Activated CD4-positive, CD25-positive, alpha-beta regulatory T cell treated with anti-CD3 and anti-CD28 coated beads, Interleukin-2, amount 50 U/mL, for 72 hours (primary cell): ENCODE measurements at regions not wholly inside any gene's neighbourhood (a gene's known extent, or its start where the extent isn't known, plus 50 kb on each side); places are given as distances from the start of the nearest gene placed in this dataset.
"Not testable (repeated sequence)": the region's sequence is repeated elsewhere in the genome, so short reads cannot be mapped to it uniquely, and the experiment has no call there.

Experiments
- DNase-seq: peaks from one replicate; pipeline ENCODE4 v3.0.0; 2021

GRCh38 chr18:52220062-52220591 is 119.9 kb upstream of the DCC start:
- no peak for DNase-seq

DNA sequence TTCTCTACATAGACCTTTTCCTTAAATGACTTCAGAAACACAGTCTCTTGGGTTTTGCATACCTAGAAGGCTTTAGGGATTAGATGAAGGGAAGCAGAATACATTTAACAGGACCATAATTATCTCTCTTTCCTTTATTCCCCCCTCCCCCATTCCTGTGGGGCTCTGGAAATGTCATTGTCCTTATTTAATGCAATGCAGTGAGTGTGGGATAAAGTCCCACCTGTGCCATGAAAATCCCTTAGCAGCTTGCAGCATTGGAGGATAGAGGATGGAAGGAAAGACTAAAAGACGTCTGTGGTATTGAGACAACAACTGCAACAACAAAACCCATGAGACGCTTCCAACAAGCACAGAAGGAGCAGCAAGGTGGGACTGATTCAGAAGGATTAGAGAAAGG is 117.8 kb upstream of the DCC start:
- no peak for DNase-seq

- DNase-seq, result no peak
Observed at GRCh38 chr18:52227536-52227935, 112.5 kb upstream of the DCC start.

DNA sequence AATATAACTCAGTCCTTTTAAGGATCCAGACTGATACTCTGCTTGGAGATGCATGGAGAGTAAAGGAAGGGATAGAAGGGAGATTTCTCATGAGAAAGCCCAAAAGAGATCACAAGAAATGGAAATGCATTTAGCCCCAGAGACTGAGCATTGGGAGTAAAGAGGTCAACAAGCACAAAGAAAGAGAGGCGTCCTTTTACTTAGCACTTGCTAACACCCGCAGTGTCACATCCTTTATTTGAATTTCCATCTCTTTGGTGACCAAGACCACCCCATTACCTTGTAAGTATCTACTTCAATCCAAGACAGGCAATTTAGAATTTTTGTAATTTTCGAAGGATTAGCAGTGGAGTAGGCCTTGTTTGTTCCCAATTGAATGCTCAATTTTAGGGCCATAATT is 111.8 kb upstream of the DCC start:
- DNase-seq, result no peak

GRCh38 chr18:52236131-52236530 is 103.9 kb upstream of the DCC start:
- no peak for DNase-seq

GRCh38 chr18:52237551-52237950 is 102.4 kb upstream of the DCC start:
- no peak for DNase-seq

- DNase-seq, result no peak
Observed at GRCh38 chr18:52242711-52243110, 97.3 kb upstream of the DCC start.

DNA sequence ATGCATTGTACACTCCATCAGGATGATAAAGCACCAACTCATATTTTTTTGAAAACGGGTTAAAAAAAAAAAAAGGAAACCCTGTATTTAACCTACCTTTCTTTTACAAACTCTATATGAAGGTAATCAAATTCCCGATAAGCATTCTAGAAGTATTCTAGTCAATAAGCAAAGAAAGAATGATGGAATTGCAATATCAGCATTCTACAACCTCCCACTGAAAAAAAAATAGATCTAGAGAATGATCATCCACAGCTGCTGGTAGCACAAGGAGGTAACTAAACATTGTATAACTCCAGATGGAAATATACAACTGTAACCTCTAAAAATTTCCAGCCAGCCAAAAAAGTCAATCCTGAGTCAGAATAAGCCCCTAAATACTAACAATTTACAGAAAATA is 95.3 kb upstream of the DCC start:
- DNase-seq, result no peak

DNA sequence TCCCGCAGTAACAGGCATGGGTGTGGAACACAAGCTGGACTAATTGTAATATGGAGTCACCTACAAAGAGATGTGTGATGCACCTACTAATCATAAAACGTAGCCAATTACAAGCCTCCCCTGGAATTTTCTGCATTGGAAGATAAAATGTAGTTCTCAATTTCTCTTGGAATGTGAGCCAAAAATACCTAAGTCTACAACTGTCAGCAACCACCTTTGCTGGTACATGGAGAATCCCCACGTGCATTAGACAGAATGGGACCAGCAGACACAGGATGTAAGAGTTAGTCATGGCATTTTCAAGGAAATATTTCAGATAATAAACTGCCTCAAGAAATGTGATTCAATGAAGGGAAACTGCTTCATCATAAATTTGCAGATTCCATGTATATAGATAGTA is 85.6 kb upstream of the DCC start:
- DNase-seq, result no peak

DNA sequence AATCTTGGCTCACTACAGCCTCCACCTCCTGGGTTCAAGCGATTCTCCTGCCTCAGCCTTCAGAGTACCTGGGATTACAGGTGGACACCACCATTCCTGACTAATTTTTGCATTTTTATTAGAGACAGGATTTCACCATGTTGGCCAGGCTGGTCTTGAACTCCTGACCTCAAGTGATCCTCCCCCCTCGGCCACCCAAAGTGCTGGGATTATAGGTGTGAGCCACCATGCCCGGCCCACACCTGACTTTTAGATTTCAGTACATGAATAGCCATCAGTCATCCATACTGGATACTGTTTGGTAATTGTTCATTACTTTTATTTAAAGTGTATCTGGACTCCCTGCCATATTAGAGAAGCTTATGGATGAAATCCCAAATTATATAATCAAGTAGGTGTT is 82.6 kb upstream of the DCC start:
- not testable (repeated sequence) for DNase-seq

DNA sequence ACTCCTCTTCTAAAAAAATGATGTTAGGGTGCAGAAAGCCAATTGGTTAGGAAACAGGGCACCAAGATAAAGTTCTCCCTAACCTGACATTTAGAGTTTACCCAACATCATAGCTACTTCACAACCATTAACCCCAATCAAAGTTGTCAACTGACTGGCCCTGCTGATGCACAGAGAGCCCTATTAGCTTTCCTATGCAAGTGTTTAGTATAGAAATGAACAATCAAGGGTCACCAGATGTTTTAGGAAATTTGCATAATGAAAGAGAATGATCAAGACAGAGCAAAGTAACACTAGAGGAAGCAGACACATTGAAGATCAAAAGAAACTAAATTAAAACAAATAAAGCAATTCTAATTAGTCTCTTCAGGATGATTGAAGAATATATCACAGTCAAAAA is 64.2 kb upstream of the DCC start:
- no peak for DNase-seq

- DNase-seq, result no peak
Observed at GRCh38 chr18:52277785-52278184, 62.2 kb upstream of the DCC start.

DNA sequence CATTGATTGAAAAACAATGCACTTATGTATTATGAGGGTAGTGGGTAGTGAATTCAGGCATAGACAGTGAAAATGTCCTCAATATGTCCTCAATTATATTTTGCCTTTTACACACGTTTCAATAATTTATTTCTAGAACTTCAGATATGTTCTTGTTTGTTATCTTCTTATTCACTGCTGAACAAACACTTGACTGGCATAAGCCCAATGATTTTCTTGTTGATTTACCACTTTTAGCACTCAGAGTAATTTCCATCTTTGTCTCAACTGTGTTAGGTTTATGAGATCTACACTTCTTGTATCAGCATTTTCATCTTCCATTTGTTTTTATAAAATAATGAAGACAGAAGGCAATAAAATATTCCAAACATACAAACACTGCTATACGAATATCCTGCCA is 61.8 kb upstream of the DCC start:
- no peak for DNase-seq

GRCh38 chr18:52280702-52281101 is 59.3 kb upstream of the DCC start:
- no peak for DNase-seq

DNA sequence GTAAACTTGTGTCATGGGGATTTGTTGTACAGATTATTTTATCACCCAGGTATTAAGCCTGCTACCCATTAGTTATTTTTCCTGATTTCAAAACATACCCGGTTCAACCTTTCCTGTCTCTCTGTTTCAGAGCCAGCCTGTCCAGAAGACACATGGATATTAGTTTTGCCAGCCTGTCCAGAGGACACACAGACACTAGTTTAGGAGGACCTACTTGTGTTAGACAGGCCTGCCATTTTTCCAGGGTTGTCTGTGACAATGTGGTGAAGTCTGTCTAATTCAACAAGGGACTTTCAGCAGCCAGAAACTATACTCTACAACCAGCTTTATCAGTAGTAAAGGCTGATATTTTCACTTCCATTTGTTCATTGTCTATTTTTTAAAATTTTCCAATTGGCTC is 56.1 kb upstream of the DCC start:
- DNase-seq, result no peak

DNA sequence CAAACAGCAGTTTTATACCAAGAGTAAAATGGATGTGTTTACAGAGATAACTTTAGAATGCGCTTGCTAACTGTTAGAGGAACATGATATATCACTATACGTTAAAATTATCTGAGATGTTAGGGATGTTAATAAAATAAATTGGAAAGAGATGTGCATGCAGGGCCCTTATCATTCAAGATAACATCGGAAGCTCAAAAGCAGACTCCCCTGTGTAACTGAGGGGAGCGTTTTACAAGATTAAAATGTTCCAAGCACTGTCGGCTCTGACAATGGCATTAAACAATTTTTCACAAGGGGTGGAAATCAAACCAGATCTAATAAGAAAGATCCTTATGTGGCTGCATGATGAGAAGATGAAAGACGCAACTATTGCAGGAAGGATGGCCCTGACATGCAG is 53.3 kb upstream of the DCC start:
- DNase-seq, result no peak

DNA sequence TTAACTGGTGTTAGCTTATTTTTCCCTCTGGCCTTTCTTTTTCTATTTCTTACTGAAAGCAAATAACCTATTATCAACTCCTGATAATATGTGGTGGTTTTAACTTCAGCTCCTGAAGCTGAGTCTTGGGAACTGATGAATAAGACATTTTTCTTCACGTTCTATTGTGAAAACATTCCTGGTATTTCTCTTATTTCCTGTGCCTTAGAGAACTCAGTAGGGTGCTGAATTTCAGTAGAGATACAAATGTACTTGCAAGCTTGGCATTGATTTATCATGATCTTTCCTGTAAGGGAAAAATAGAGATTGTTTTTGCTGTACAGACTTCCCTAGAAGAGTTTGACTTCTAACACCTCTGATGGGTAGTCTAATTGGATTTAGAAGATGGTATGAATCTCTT is 52.8 kb upstream of the DCC start:
- no peak for DNase-seq

DNA sequence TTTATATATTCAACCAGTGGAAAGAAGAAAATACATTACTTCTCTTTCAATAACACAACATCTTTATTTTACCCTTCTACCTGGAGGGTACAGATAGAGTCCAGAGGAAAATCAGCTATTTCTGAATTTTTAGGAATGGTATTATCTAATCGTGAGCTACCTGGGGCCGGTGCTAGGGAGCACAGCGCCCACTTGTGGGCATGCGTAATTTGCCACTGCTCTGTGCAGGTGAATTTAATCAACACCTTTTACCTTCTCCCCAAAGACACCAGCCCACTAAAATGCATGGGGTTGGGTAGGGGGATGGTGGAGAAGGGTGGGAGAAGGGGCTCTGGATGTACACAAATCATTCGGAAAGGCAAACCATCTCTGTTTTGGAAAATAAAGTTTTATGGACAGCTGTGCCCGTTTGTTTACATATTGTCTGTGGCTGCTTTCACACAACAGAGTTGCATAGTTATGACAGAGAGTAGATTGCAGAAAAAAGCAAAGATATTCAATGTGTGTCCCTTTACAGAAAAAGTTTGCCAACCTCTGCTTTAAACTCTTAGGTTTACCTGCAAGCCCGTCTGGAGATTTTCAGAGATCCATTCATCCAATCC is 51.5 kb upstream of the DCC start:
- DNase-seq, result no peak

DNA sequence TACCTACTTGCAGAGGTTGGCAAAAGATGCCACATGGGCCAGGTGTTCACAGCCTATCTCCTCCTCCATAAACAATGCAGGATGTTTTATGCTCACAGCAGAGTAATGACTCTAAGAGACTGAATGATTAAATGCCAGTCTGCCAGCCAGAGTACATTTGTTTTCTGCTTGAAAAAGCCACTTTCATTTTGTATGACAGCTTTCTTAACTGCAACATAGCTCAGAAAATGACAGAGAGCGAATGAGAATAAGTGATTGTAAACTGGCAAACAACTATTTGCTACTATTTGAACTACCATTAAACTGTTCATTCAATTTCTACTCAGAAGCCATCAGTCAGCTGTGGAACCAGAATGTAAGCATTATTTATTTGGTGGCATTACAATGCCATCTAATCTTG is 50.6 kb upstream of the DCC start:
- DNase-seq, result no peak
